Femur (tissue), 1 donor: ENCODE measurements at regions not wholly inside any gene's neighbourhood (a gene's known extent, or its start where the extent isn't known, plus 50 kb on each side); places are given as distances from the start of the nearest gene placed in this dataset.

Experiments used
- DNase-seq: peaks from one replicate; pipeline ENCODE4 v3.0.0-alpha.2; 2017

DNA sequence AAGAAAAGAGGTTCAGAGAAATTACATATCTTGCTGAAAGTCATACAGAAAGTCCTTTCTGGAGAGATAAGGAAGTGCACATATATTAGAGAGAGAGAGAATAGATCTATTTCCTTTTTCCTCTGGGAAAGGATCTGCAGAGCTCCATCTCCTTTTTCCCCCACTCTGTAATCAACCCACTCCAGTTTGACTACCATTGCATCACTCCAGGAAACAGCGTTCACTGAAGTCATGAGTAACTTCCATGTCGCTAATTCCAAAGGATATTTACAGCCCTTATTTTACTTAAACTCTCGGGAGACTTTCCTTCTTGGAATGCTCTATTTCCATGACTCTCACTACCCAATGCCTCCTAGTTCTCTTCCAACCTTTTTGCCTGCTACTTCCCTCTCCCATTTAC is 72.5 kb upstream of the PARP11 start:
- DNase-seq: no peak

DNA sequence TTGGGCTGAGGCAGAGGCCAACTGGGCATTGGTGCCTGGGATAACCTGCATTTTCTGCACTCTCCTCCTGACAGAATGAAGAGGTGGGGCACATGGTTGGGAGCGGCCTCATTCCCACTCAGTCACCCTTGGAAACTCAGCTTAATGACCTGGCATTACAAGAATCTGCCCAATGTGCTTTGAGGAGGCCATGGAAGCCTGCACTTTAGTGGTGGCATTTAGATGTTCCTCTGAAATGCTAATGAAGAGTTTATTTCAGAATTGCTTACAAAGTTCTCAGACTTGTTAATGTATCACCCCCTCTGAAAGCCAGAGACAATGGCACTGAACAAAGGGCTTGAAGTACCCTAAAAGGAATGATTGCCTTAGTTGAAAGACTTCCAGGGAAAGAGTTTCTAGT is 71.4 kb upstream of the PARP11 start:
- DNase-seq: no peak

DNA sequence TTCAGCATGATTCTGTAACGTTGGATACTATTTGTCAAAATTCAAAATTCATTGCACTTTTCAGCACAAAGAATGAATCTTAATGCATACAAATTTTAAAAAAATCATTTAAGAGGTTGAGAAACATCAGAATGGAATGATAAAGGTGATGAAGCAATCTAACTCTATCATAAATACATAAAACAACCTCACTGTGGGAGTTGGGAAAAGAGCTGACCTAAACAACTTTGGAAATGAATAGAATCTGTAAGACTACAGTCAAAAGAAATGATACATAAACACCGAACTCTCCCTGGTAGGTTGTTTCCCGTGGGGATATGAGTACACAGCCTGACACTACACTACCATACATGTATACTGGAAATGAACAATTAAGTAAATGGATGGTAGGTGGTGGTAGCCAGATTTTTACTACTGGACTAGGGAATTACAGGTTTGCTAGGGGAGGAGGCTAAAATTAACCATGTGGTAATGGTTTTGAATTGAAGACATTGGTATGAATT is 64.9 kb upstream of the PARP11 start:
- DNase-seq: no peak

DNA sequence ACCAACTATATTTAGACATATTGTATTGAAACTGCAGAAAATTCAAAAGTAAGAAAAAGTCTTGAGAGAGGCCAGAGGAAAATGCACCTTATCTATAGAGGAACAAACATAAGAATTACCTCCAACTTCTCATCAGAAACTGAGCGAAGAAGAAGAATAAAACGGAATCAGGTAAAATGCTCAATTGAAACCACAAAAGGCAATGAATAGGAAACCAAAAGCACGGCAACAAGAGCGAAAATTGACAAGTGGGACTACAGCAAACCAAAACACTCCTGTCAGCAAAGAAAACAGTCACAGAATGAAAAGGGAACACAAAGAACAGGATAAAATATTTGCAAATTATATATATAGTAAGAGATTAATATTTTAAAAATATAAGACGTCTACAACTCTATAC is 61.9 kb upstream of the PARP11 start:
- DNase-seq: no peak

DNA sequence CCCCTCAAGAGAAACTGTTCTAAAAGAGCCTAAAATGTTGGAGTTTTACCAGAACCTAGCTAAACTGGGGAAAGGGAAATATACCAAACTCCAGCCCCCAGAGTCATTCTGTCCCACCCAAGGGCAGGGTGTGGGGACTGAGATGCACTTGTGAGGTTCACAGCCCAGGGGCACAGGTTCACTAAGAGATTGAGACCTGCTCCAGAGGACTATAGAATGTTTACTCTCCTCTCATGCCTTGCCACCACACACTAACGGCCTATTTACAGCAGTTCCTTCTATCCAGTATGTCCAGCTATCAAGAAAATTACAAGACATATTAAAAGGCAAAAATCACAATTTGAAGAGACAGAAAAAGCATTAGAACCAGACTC is 60.6 kb upstream of the PARP11 start:
- DNase-seq: no peak

DNA sequence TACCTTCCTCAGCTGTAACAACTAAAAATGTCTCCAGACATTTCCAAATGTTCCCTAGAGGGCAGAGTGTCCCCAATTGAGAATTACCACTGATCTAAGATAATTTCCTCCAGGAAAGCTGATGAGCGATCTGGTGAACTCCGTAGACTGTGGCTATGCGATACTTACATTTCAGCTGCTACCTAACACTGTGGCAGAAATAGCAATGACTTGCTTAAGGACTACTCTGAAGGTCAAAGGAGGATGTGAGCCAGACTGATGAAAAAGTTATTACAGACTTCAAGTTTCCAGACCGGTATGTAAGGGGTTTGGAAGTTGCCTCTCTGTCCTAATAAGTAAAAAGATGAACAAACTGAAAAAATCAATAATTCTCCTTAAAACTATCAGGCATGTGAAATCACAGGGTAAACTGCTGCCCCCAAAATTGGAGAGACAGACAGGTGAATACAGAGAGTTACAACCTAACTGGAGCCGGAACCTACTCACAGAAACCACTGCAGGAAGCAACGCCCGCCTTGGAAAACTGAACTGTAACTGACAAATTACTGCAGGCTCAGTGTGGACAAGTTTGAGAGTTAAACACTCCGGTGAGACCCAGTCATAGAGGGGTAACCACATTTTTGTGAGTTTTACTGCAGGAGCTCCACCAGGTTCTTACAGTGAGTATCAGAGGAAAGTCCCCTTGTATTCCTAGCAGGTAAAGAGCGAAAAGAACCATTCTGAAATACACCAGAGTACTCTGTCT is 60.0 kb upstream of the PARP11 start:
- no peak for DNase-seq

DNA sequence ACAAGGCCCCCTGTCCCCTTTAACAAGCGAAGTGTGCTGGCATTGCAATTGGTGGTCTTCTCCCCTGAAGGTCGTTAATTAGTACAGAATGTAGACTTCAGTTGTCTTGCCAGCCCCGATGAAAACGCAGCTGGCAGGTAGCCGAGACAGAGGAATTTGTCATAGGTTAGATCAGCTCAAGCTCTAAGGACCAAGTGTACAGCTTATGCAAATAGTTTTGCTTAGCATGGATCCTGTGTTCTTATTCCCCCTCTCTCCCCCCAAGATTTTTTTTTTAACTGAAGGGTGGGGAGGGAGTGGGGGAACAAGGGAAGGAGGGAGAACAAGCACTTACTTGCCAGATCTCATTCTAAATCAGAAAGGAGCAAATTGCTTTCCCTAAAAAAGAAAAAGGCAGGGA is 58.6 kb upstream of the PARP11 start:
- peak; percentile 39 for DNase-seq

DNA sequence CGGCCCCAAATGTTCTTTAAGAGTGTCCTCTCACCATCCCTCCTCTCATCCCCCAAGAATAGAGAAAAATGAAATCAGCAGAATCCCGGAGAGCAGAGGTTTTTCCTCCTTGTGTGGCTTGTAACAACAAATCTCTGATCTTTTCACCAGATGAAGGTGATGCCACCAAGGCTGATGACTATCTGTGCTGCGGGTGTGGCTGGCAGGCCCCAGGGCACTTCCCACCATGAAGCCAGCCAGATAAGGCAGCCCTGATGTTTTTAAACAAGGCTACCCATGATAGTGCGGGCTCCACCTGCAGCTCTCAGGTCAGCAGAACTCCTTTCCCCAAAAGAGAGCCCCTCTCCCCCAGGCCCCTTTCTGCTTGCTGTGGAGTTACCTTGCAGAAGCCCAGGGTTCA is 58.0 kb upstream of the PARP11 start:
- no peak for DNase-seq

DNA sequence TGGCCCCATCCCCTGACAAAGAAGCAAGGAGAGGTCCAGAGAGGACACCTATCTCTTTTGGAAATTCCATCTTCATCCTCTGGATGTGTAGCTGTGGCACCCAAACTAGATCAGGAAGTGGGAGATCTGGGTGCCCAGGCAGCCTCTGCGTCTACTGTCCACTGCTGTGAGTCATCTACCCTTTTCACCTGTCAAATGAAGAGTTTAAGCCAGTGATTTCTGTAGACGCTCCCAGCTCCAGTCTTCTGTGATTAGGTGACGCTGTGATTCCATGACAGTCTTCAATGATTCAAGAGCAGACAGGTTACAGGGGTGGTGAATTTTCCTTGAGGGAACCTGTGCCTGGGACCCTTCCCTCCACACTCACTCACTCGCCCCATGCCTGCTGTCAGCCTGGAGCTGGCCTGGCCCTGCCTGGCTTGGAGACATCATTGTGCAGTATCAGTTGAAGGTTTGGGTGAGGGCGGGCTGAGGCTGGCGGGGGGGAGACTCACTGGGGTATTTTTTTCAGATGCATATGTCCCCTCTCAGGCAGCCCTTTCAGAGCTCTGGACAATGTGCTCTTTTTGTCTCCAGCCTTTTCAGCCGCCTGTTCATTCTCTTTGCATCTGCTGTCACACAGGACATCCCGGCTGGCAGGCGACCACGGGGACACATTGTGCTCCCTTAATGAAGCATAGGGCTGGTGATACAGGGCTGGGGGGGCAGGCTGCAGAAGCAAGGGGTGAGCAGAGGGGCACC is 56.8 kb upstream of the PARP11 start:
- DNase-seq: peak; percentile 29

DNA sequence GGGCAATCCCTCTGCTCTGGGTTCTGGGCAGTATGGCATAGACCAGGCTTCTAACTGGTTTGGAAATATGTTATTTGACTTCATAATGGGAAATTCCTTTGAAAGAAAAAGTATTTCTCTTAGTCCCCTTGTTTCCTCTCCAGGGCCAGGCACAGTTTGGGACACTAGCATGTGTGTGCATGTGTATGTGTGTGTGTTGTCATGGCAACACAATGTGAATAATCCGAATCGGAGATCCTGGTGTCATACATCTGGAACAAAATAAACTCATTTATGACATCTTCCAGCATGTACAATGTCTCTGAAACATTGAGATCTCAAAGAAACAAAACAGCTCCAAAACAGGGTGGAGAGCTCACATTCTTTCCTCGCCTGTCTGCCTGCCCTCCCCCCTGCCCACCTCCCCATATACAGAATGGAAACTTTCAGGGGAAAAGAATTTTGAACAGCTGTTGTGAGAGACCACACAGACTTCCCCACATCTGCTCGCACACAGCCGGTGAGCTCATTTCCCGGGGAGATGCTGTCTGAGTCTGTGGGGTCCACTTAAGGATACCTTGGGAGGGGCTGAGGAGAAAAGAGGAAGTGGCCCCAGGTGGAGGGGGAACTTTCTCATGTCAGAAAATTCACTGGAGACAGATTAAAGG is 55.5 kb upstream of the PARP11 start:
- peak; percentile 88 for DNase-seq

DNA sequence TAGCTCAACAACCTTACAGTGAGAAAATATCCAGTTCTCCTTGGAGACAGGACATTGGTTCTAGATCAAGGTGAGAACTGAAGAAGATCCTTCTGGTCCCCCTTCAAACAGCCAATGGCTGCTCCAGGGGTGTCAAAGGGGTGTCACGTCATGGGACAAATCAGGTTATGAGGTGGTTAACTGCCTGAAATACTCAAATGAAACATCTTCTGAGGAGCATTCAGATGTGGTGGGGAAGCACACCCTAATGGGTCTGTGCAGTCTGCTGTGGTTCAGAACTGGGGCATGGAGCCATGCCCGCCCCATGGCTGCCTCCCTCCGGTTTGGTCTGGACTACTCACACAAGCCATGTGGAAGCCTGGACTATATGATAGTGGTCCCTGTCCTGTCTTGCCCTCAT is 52.4 kb upstream of the PARP11 start:
- no peak for DNase-seq

DNA sequence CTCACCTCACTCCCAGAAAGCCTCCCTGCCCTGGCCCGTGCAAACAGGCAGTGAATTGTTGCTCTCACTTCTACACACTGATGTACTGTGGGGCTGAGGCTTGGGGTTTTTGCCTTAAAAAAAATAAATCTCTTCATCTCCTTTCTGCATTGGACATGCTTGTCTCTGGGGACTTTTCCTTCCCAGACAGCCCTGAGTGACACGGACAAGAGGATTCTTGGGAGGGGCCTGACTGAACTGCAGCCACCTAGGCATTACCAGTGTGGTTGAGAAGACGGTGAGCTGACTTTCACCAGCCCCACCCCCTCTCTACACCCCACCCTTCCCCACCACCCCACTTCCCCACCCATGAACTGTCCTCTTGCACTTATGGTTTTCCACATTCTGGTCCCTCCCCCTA is 51.6 kb upstream of the PARP11 start:
- no peak for DNase-seq

DNA sequence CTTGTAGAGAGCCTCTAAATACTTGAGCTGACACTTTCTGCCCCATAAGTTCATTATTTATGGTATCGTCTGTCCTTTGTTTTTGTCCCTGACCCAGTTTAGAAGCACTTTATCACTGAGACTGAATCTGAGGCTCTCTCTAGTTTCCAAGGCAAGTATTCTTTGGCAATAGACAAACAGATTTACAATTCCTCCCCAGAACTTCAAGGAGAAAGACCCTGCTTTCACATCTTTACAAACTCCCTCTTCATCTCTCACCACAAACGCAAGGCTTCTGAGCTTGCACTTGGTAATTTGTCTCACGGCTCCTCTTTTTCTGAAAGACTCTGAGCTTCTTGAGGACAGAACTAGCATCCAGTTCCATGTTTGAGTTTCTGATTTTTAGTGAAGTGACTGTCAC is 49.8 kb upstream of the PARP11 start:
- DNase-seq: no peak
